ENCODE measurements at regions not wholly inside any gene's neighbourhood (a gene's known extent, or its start where the extent isn't known, plus 50 kb on each side); places are given as distances from the start of the nearest gene placed in this dataset.

- Histone ChIP-seq H3K36me3 (no peaks in the 10 kb centered on the region), H3K4me3 (no peak overlapping the region), H3K4me1 (no peaks in the 10 kb centered on the region), H3K9me3 (no peaks in the 10 kb centered on the region), H3K27ac (no peak overlapping the region), H3K27me3 (no peaks in the 10 kb centered on the region)
- TF ChIP-seq POLR2AphosphoS5 (IDR thresholded peaks at IDR 0.05) = no peak
- TF ChIP-seq POLR2A (IDR thresholded peaks at IDR 0.05) = no peak
- no peak for TF ChIP-seq EP300 (IDR thresholded peaks at IDR 0.05; ENCODE audit: low read depth)
- TF ChIP-seq CTCF (IDR thresholded peaks at IDR 0.05) = no peak
- in situ Hi-C loops (cut with MboI; ENCODE audit: low pct_ligation_motif_present in 1 of 4, low pct_unique_long_range_greater_than_20kb in 1 of 4, low sequenced_read_pairs in 3 of 4) (loop anchor here in 3 of 4 donors (25.0 kb wide), 2 partner anchors 527 to 777 kb away; no protein-coding TSS in a partner anchor), intact Hi-C loops (cut with DNase I; ENCODE audit: low total_unique reads) (loop anchor here (2.0 kb wide), 1 partner anchor 37 kb away; no protein-coding TSS in a partner anchor)
- WGBS, 2 donors (ENCODE audit: low coverage in 1 of 2) = 70 to 92% methylated on average over 1 of the region's 1 CpG
- no peak for DNase-seq
These were observed 830.1 kb downstream of the TUSC7 start for GRCh38 chr3:117539729-117540128.

GRCh38 chr3:117540597-117540996, 831.0 kb downstream of the TUSC7 start:
- in situ Hi-C loops (cut with MboI; ENCODE audit: low pct_ligation_motif_present in 1 of 4, low pct_unique_long_range_greater_than_20kb in 1 of 4, low sequenced_read_pairs in 3 of 4) (loop anchor here in 3 of 4 donors (25.0 kb wide), 2 partner anchors 528 to 778 kb away; no protein-coding TSS in a partner anchor), intact Hi-C loops (cut with DNase I; ENCODE audit: low total_unique reads) (no loop called here)
- Histone ChIP-seq H3K27me3 (no peaks in the 10 kb centered on the region), H3K9me3 (no peaks in the 10 kb centered on the region), H3K27ac (no peak overlapping the region), H3K4me1 (no peaks in the 10 kb centered on the region), H3K4me3 (no peak overlapping the region), H3K36me3 (no peaks in the 10 kb centered on the region)
- no peak for TF ChIP-seq CTCF (IDR thresholded peaks at IDR 0.05)
- no peak for TF ChIP-seq POLR2AphosphoS5 (IDR thresholded peaks at IDR 0.05)
- no peak for TF ChIP-seq EP300 (IDR thresholded peaks at IDR 0.05; ENCODE audit: low read depth)
- no peak for TF ChIP-seq POLR2A (IDR thresholded peaks at IDR 0.05)
- DNase-seq = no peak
- 80 to 83% methylated on average over 1 of the region's 1 CpG for WGBS, 2 donors (ENCODE audit: low coverage in 1 of 2)

- Histone ChIP-seq H3K27me3 (no peaks in the 10 kb centered on the region), H3K4me1 (no peaks in the 10 kb centered on the region), H3K36me3 (no peaks in the 10 kb centered on the region), H3K4me3 (no peak overlapping the region), H3K9me3 (no peaks in the 10 kb centered on the region), H3K27ac (no peak overlapping the region)
- intact Hi-C loops (cut with DNase I; ENCODE audit: low total_unique reads) (no loop called here), in situ Hi-C loops (cut with MboI; ENCODE audit: low pct_ligation_motif_present in 1 of 4, low pct_unique_long_range_greater_than_20kb in 1 of 4, low sequenced_read_pairs in 3 of 4) (loop anchor here in 3 of 4 donors (25.0 kb wide), 2 partner anchors 529 to 779 kb away; no protein-coding TSS in a partner anchor)
- DNase-seq = no peak
- WGBS, 2 donors (ENCODE audit: low coverage in 1 of 2) = 73% methylated on average over 3 of the region's 3 CpGs
- TF ChIP-seq POLR2A (IDR thresholded peaks at IDR 0.05) (no peak), POLR2AphosphoS5 (IDR thresholded peaks at IDR 0.05) (no peak), EP300 (IDR thresholded peaks at IDR 0.05; ENCODE audit: low read depth) (no peak)
These were observed 832.1 kb downstream of the TUSC7 start for GRCh38 chr3:117541721-117542120.

- H3K4me3 ChIP-seq = no peak overlapping the region
- H3K27ac ChIP-seq = no peak overlapping the region
- WGBS, 2 donors (ENCODE audit: low coverage in 1 of 2) = 93 to 97% methylated on average over 1 of the region's 1 CpG
- in situ Hi-C loops (cut with MboI; ENCODE audit: low pct_ligation_motif_present in 1 of 4, low pct_unique_long_range_greater_than_20kb in 1 of 4, low sequenced_read_pairs in 3 of 4) = loop anchor here in 3 of 4 donors (25.0 kb wide), 2 partner anchors 531 to 781 kb away; no protein-coding TSS in a partner anchor
- H3K36me3 ChIP-seq = no peaks in the 10 kb centered on the region
- DNase-seq = no peak
- TF ChIP-seq POLR2AphosphoS5 (IDR thresholded peaks at IDR 0.05) = no peak
- no peak for TF ChIP-seq CTCF (IDR thresholded peaks at IDR 0.05)
- TF ChIP-seq EP300 (IDR thresholded peaks at IDR 0.05; ENCODE audit: low read depth) = no peak
- TF ChIP-seq POLR2A (IDR thresholded peaks at IDR 0.05) = no peak
- intact Hi-C loops (cut with DNase I; ENCODE audit: low total_unique reads) = no loop called here
- no peaks in the 10 kb centered on the region for H3K27me3 ChIP-seq
- H3K4me1 ChIP-seq = no peaks in the 10 kb centered on the region
- H3K9me3 ChIP-seq = no peaks in the 10 kb centered on the region
These were observed 833.9 kb downstream of the TUSC7 start for GRCh38 chr3:117543521-117543920.

- no peaks in the 10 kb centered on the region for H3K4me1 ChIP-seq
- 79 to 87% methylated on average over 4 of the region's 4 CpGs for WGBS, 2 donors (ENCODE audit: low coverage in 1 of 2)
- no peaks in the 10 kb centered on the region for H3K36me3 ChIP-seq
- H3K27me3 ChIP-seq = no peaks in the 10 kb centered on the region
- no peak for DNase-seq
- H3K27ac ChIP-seq = no peak overlapping the region
- TF ChIP-seq CTCF (IDR thresholded peaks at IDR 0.05) = no peak
- no peak for TF ChIP-seq POLR2AphosphoS5 (IDR thresholded peaks at IDR 0.05)
- TF ChIP-seq EP300 (IDR thresholded peaks at IDR 0.05; ENCODE audit: low read depth) = no peak
- TF ChIP-seq POLR2A (IDR thresholded peaks at IDR 0.05) = no peak
- in situ Hi-C loops (cut with MboI; ENCODE audit: low pct_ligation_motif_present in 1 of 4, low pct_unique_long_range_greater_than_20kb in 1 of 4, low sequenced_read_pairs in 3 of 4) (loop anchor here in 3 of 4 donors (25.0 kb wide), 2 partner anchors 533 to 783 kb away; no protein-coding TSS in a partner anchor), intact Hi-C loops (cut with DNase I; ENCODE audit: low total_unique reads) (no loop called here)
- H3K4me3 ChIP-seq = no peak overlapping the region
- H3K9me3 ChIP-seq = no peaks in the 10 kb centered on the region
These were observed 835.9 kb downstream of the TUSC7 start for GRCh38 chr3:117545484-117545883.

All from transverse colon (tissue), 4 donors.